Activated CD4-positive, alpha-beta T cell treated with anti-CD3 and anti-CD28 coated beads, Interleukin-2, amount 50 U/mL, for 48 hours (primary cell): ENCODE measurements at regions not wholly inside any gene's neighbourhood (a gene's known extent, or its start where the extent isn't known, plus 50 kb on each side); places are given as distances from the start of the nearest gene placed in this dataset.
"Not testable (repeated sequence)": the region's sequence is repeated elsewhere in the genome, so short reads cannot be mapped to it uniquely, and the experiment has no call there.

Source experiments
- DNase-seq, 2 experiments: peaks; one replicate each; pipeline ENCODE4 v3.0.0-alpha.2; 2020

- no peak for DNase-seq
Observed at GRCh38 chr13:63843766-63844699, 2428.4 kb upstream of the PCDH20 start.

GRCh38 chr13:63842102-63842501 lies 2426.5 kb upstream of the PCDH20 start:
- DNase-seq: no peak

GRCh38 chr13:63840551-63841421 lies 2425.1 kb upstream of the PCDH20 start:
- DNase-seq: no peak

DNA sequence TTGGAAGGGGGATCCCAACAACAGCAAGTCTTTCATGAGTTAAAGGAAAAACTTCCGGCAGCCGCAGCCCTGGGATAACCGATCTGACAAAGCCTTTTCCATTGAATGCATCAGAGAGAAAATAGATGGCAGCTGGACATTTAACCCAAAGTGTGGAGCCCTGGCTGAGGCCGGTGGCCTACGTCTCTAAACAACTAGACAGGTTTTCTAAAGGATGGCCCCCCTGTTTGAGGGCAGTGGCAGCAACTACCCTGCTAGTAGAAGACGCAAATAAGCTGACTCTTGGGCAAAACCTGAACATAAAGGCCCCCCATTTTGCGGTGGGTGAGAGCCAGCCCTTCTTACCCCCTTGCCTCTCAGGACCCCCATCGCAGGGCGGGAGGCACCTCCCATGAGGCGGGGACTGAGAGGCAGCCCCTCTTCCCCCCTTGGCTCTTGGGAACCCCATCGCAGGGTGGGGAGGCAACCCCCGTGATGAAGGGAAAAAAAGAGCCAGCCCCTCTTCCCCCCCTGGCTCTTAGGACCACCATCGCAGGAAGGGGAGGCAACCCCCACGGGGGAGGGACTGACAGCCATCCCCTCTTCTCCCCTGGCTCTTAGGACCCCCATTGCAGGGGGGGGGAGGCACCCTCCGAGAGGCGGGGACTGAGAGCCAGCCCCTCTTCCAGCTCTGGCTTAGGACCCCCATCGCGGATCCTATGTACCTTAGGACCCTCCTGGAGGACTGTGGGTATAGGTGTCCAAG lies 2422.9 kb upstream of the PCDH20 start:
- no peak for DNase-seq

DNA sequence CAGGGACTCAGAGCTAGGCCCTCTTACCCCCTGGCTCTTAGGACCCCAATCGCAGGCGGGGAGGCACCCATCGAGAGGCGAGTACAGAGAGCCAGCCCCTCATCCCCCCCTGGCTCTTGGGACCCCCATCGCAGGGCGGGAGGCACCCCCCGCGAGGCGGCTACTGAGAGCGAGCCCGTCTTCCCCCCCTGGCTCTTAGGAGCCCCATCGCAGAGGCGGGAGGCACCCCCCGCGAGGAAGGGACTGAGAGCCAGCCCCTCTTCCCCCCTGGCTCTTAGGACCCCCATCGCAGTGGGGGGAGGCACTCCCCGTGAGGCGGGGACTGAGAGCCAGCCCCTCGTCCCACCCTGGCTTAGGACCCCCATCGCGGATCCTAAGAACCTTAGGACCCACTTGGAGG lies 2422.1 kb upstream of the PCDH20 start:
- not testable (repeated sequence) for DNase-seq

DNA sequence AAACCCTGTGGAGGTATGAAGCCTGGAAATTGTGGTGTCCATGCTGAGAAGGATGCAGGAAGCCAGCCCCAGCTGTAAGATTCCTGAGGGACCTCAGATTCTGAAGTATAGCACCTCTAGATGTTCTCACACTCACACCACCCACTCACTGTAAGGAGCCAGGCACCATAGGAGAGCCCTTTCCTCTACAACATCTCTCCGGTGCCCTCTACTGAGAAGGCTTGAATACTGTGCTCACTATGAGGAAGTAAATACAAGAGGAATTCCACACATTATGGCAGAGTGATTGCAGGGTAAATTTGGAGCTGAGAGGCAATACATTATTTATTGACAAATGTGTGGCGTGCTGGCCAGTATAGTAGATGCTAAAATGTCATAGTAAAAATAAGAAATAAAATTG lies 2414.0 kb upstream of the PCDH20 start:
- not testable (repeated sequence) for DNase-seq

- DNase-seq: not testable (repeated sequence)
Observed at GRCh38 chr13:63821785-63822184, 2406.1 kb upstream of the PCDH20 start.

GRCh38 chr13:63811428-63812004 lies 2395.9 kb upstream of the PCDH20 start:
- DNase-seq: not testable (repeated sequence)

DNA sequence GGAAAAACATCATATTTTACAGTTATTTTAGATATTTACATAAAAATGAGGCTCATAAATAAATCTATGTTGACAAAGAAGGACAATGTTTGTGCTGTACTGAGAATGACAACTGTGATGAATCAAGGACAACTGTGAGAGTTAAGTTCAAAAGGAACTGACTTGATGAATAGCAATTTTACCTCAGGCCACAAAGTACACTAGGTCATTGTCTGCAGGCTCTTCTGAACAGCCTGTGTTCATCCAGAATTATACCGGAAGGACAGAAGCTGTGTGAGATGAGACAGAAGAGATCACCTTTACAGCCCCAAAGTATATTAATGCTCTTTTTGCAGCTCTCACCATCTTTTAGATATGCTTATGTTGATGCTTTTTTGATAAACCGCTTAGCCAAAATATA lies 2375.5 kb upstream of the PCDH20 start:
- DNase-seq: not testable (repeated sequence)

DNA sequence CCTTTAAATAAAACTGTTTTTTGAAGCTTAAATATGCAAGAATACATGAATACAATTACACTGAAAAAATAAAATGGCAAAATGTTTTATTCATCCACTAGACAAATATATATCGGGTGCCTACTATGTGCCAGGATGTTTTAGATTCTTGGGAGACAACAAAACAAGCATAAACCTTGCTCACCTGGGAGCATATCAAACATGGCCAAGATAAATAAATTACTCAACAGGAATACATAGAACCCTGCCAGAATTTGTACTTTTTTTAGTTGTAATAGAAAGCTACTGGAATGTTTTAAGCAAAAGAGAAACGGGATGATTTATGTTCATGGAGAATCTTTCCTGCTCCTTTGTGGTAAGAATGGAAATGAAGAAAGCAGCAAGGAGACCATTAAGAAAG lies 2358.5 kb upstream of the PCDH20 start:
- DNase-seq: no peak

DNA sequence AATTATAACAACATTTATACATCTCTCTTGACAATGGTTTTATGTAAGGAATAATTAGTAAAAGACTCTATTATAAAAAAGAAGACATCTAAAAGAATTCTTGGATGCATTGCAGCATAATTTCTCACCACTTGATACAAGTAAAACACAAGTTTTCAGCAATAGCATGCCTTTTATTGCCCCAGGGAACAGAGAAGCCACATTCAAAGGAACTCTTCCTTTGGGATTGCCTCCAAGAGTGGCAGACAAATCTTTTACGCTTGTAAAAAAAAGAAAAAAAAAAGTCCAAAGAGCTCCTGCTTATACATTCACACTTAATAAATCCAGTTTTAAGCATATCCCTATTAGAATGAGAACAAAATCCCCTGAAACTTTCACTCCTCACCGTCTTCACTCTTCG lies 2357.8 kb upstream of the PCDH20 start:
- DNase-seq: no peak

DNA sequence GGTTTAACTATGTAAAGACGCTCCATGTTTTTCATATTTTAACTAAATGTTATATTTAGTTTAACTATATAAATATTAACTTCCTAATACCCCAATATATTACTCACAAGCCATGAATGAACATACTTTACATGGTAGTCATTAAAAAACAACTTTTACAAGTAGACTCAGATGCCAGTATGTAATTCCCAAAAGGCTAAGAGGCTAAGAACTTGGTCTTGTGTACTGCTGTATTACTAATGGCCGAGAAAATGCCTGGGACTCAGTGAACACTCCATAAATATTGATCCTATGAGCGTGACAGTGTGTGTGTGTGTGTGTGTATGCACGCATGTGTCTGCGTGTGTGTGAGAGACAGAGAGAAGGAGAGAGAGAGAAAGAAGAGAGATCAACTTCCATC lies 2342.0 kb upstream of the PCDH20 start:
- DNase-seq: not testable (repeated sequence)

GRCh38 chr13:63749857-63750256 lies 2334.2 kb upstream of the PCDH20 start:
- not testable (repeated sequence) for DNase-seq

GRCh38 chr13:63741814-63742101 lies 2326.1 kb upstream of the PCDH20 start:
- not testable (repeated sequence) for DNase-seq

DNA sequence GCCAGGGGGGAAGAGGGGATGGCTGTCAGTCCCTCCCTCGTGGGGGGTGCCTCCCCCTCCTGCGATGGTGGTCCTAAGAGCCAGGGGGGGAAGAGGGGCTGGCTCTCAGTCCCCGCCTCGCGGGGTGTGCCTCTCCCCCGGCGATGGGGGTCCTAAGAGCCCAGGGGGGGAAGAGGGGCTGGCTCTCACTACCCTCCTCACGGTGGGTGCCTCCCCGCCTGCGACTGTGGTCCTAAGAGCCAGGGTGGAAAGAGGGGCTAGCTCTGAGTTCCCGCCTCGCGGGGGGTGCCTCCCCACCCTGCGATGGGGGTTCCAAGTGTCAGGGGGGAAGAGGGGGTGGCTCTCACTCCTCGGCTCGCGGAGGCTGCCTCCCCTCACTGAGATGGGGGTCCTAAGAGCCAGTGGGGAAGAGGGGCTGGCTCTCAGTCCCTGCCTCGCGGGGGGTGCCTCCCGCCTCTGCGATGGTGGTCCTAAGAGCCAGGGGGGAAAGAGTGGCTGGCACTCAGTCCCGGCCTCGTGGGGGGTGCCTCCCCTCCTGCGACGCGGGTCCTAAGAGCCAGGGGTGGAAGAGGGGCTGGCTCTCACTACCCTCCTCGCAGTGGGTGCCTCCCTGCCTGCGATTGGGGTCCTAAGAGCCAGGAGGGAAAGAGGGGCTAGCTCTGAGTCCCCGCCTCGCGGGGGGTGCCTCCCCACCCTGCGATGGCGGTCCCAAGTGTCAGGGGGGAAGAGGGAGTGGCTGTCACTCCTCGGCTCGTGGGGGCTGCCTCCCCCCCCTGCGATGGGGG lies 2325.6 kb upstream of the PCDH20 start:
- no peak for DNase-seq

GRCh38 chr13:63739112-63739735 lies 2323.6 kb upstream of the PCDH20 start:
- not testable (repeated sequence) for DNase-seq

GRCh38 chr13:63737418-63737817 lies 2321.8 kb upstream of the PCDH20 start:
- DNase-seq: no peak

GRCh38 chr13:63731896-63732295 lies 2316.2 kb upstream of the PCDH20 start:
- DNase-seq: no peak

DNA sequence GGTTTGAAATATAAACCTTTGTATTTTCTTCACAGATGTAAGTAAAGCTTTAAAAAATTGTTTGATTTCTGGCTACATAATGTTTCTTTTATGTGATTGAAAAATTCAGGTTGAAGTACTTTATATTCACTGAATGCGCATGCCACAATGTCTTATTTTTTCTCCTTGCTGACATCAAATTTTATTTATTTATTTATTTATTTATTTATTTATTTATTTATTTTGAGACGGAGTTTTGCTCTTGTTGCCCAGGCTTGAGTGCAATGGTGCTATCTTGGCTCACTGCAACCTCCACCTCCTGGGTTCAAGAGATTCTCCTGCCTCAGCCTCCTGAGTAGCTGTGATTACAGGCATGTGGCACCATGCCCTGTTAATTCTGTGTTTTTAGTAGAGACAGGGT lies 2296.5 kb upstream of the PCDH20 start:
- not testable (repeated sequence) for DNase-seq

- no peak for DNase-seq
Observed at GRCh38 chr13:63706751-63707150, 2291.1 kb upstream of the PCDH20 start.

GRCh38 chr13:63704521-63704920 lies 2288.9 kb upstream of the PCDH20 start:
- DNase-seq: no peak
